ENCODE measurements at regions not wholly inside any gene's neighbourhood (a gene's known extent, or its start where the extent isn't known, plus 50 kb on each side); places are given as distances from the start of the nearest gene placed in this dataset.

- no peak for TF ChIP-seq EZH2phosphoT487 (IDR thresholded peaks at IDR 0.05; ENCODE audit: insufficient read depth, low read depth)
- no peak for TF ChIP-seq EZH2 (IDR thresholded peaks at IDR 0.05; ENCODE audit: insufficient read depth, poor library complexity, severe bottlenecking)
Observed at GRCh38 chr18:10119528-10119927, 205.7 kb downstream of the VAPA start.

Data from GM23248 (cell line).